ENCODE measurements at regions not wholly inside any gene's neighbourhood (a gene's known extent, or its start where the extent isn't known, plus 50 kb on each side); places are given as distances from the start of the nearest gene placed in this dataset.
"Not testable (repeated sequence)": the region's sequence is repeated elsewhere in the genome, so short reads cannot be mapped to it uniquely, and the experiment has no call there.

DNA sequence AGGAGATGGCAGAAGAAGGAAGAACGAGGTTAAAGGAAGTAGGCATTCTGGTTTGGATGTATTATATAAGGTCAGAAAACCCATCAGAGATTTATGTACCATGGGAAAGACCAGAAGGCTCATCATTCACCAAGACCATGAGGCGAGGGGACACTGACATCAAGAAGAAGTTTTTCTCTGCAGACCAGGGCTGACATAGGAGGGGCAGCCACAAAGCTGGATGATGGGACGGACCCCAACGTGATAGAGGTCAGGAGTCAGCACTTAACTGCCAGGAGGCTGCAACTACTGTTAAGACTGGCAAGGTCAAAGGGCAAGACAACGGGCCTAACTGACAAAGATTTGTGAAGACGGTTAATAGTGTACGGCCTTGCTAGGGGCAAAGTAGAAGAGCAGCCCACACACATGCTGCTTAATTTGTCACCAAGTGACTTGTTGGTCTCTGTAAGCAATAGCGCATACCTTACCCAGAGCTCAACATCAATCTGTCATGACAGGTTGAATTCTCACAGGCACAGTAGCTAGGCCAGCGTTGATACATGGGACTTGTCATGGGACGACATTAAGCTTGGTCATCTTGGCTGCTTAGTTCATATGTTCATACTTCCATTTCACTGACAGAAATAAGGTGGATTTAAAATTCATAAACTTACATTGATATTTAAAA, 579.7 kb upstream of the CDH10 start:
- DNase-seq = no peak

DNA sequence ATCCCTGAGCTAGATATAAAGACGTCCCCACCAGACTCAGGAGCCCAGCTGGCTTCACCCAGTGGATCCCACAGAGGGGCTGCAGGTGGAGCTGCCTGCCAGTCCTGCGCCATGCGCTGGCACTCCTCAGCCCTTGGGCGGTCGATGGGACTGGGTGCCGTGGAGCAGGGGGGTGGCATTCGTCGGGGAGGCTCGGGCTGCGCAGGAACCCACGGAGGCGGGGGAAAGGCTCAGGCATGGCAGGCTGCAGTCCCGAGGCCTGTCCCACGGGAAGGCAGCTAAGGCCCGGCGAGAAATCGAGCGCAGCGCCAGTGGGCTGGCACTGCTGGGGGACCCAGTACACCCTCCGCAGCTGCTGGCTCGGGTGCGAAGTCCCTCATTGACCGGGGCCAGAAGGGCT, 555.1 kb upstream of the CDH10 start:
- not testable (repeated sequence) for DNase-seq

DNA sequence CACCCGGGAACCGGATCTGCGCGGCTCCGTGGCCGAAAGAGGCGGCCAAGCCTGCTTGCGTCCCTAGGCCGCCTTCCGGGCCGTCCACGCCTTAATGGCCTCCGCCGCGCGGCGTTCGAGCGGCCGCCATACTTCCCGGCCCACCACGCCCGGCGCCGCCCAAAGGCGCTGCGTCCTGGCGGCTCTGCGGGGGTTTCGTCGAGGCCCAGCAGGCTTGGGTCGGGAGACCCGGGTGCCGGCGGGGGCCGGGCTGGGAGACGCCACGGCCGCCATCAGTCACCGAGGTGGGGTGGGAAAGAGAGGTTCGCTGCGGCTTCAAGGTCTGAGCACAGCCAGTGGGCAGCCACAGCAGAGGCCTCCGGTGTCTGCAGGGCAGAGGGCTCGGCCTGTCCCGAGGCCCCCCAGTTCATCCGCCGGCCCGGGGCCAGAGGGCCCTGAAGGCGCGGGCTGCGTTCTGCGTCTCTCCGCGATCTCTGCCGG, 545.8 kb upstream of the CDH10 start:
- DNase-seq = no peak

DNA sequence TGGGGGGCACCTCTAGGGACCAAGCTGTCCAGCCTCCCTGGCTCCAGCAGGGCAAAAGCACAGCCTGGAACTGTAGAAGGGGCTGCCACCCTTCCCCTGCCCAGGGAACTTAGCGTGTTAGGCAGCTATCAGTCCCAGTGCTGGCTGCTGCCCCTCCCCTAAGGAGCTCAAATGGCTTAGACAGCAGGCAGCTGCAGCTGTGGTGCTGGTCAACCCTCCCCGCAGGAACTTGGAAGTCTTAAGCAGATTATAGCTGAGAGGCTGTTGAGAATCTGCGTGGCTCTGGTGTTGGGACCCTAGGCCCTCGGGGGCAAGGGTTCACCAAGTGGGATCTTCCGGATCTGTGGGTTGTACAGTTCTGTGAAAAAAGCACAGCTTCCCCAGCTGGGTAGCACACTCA, 536.5 kb upstream of the CDH10 start:
- no peak for DNase-seq

DNA sequence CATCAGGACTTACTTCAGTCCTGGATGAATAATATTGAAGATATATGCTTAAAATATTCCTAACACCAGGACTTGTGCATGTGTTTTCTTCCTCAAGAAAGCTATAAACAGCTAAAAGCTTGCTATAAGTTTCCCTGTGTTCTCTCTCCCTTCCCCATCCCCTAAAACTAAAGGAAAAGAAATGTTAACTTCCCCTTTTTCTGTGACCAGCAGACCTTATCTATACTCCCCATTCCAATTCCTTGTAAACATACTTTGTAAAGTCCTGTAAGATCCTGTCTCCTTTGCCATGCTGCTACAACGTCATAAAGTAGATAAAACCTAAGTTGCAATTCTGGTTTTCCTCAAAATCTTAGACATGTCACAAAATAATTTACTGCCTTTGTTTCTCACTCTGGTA, 517.8 kb upstream of the CDH10 start:
- not testable (repeated sequence) for DNase-seq

DNA sequence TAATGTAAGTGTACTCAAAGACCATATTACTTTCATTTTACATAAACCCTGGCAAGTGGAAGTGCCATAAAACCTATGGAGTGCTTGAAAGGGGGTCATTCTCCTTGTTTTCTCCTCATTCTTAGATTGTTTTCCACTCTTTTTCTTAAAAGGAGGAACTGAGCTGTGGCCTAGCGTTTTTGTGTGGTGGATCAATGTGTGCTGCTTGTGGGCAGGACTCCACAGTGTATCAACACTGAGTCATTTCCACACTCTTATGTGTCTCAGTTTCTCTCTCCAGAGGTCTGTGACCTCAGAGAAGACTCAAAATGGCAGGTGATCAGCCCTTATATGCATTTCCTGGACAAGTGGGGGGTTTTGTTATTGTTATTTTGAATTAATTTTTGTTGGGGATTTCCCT, 516.1 kb upstream of the CDH10 start:
- no peak for DNase-seq

DNA sequence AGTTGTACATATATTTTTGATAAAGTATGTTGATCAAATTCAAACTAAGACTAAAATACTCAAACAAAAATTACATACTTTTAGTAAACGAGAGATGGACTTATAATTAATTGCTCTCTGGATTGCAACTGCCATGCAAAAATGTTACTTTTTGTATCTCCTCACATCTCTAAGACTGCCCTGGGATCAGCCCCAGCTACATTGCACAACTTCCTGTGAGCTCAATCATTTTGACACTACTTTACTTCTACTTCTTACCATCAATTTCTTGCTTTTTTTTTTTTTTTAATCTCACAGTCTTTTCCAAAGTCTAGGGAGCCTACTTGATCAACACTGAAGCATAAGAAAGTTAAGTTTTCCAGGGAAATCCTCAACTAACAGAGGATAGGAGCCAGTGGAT, 506.0 kb upstream of the CDH10 start:
- DNase-seq = no peak

DNA sequence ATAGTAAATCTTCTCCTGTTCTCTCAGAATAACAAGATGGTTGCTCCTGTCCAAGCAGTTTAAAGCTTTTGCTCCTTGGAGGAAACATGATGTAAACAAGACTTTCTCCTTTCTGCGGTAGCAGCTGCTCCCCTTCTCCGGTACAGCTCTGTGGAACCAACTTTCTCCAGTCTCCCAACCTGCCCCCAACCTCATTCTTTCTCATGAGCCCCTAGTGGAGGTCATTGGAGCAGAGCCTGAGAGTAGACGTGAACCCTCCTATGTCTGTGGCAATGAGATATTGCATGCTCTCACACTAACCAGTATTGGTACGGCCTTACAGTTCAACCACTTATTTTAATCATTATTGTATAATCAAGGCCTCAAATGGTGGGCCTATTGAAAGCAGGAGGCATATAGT, 483.8 kb upstream of the CDH10 start:
- DNase-seq = no peak

DNA sequence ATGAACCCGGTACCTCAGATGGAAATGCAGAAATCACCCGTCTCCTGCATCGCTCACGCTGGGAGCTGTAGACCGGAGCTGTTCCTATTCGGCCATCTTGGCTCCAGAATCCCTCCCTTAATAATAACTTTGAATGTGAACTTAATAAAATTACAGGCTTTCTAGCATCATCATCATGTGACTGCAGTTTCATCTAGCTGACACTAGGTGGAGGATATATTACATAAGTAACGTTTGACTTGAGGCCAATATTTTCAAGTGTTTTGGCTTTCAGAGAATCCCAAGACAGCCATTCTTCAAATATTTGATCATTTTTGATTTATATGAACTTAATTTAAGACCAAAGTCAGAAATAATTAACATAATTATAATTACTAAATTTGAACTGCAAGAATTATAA, 474.9 kb upstream of the CDH10 start:
- no peak for DNase-seq

DNA sequence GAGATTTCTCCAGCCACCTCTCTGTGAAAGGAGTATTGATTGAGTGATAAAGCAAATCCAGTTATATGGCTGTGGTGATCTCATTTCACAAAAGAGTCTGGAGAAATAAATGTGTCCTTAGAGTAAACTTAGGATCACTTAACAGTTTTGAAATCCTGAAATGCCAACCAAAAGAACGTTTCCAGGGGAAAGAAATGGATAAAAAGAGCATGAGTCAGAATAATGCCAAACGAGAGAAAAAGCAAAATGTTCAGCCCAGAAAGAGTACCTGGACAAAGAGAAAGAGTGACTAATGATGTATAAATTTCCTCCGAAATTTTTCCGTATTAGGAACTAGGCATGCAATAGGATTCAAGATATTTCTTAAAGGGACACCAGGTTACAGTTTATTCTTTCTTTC, 463.1 kb upstream of the CDH10 start:
- no peak for DNase-seq

DNA sequence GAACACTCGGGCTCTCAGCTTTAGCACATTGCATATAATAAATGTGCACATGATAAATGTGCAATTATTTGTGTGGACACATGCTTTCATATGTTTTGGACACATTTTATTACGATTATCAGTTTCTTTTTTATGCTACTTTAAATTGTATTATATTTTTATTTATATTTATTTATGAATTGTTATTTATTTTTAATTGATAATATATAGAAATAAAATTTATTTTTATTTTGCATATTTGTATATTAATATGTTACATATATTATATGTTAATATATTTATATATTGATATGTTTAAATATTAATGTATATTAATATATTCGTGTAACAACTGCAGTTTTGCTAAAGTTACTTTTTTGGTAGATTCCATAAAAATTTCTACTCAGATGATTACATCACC, 454.8 kb upstream of the CDH10 start:
- DNase-seq = no peak

DNA sequence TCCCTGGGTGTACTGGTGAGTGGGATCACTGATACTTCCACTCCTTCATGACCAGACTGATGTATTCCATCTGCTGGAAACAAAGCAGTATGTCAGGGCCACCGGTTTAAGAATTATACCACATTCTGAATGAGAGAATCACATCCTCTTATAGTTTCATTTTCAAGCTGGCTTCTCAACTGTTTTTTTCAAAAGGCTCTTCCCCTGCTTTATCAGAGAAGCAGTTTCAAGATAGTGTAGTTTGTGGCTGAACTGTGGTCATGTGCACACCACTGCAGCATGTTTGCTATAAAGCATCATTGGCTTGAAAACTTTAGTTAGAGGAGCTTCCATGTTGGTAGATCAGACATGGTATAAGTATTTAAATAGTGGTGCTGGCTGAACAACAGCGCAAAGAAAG, 450.5 kb upstream of the CDH10 start:
- no peak for DNase-seq

DNA sequence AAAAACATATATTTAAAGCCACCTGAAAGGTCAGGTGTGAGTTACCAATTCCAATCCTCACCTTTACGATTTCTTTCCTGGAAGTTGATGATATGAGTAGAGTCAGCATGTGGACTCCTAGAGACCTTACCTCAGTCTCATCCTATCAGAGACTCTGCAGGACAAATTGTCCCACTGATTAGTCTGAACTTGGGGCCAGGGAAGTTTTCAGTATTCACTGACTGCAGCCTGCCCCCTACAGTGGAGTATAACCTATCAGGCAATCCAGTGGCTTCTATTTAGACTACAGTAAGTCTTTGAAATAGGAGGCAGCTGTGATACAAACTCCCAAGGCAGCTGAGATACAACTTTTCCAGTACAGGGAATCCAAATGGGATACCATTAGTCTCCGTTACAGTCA, 449.4 kb upstream of the CDH10 start:
- DNase-seq = no peak

DNA sequence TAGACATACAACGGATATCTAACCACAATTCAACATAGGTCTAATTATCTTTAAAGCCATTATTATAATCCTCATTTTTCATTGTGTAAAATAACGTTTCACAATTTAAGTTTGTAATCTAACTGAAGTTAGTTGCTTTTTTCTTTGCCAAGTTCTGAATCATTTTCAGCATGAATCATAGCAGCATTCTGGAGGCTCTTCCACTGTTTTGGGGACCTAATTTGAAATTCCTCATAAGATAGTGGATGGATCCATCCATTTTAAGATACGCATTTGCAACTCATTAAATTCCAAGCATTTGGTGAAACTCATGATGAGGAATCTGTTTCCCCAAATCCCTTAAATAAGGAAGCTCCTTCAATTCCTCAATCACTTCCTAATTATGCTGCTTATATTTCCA, 447.1 kb upstream of the CDH10 start:
- DNase-seq = no peak

DNA sequence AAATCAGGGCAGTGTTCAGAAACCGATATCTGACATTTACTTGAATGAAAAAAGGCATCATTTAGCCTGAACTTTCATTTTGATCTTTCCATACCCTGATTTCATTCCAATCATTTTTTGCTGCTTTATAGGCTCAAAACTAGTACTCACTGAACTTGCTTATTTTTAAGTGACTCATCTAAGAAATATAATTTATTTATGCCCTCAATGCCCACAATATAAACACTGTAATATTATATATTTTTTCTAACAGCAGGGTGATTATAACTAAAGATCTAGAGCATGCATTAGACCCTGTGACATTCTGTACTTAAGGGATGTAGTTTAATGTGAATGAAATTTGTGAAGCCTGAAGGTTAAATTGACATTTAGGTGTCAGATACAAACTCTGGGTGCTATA, 446.1 kb upstream of the CDH10 start:
- no peak for DNase-seq

DNA sequence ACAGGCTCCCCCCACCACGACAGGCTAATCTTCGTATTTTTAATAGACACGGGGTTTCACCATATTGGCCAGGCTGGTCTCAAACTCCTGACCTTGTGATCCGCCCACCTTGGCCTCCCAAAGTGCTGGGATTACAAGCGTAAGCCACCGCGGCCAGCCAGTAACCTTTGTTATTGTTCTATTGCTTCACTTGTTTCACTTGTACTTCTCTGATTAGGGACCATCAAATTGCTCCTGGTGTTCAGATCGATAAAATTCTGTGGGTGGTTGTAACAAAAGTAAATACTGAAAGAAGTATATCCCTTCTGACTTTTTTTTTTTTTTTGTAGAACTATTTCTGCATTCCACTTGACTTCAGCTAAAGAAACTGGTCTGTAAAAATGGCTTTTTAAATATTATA, 445.5 kb upstream of the CDH10 start:
- DNase-seq = no peak

DNA sequence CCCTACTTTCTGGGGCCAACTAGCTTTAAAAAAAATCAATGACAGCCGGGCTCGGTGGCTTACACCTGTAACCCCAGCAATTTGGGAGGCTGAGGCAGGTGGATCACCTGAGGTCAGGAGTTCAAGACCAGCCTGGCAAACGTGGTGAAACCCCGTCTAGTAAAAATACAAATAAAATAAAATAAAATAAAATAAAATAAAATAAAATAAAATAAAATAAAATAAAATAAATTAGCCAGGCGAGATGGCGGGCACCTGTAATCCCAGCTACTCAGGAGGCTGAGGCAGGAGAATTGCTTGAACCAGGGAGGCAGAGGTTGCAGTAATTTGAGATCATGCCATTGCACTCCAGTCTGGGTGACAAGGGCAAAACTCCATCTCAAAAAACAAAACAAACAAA, 443.9 kb upstream of the CDH10 start:
- not testable (repeated sequence) for DNase-seq

DNA sequence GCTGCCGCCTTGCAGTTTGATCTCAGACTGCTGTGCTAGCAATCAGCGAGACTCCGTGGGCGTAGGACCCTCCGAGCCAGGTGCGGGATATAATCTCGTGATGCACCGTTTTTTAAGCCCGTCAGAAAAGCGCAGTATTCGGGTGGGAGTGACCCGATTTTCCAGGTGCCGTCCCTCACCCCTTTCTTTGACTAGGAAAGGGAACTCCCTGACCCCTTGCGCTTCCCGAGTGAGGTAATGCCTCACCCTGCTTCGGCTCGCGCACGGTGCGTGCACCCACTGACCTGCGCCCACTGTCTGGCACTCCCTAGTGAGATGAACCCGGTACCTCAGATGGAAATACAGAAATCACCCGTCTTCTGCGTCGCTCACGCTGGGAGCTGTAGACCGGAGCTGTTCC, 438.5 kb upstream of the CDH10 start:
- not testable (repeated sequence) for DNase-seq

DNA sequence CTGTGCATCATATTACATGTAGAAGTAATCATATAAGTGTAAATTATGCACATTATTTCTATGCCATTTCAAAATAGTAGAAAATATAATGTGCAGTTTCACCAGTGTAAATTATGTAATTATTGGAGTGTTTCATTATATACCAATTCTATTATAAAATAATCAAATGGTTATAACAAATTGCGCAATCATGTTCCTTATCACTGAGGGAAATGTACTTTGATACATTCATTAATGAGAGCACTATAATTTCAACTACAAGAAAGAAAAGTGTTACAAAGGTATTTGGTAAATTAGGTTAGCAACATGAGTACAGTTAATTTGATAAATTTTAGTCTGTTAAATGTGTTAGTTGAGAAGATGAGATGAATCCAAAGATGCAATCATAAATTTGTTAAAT, 421.5 kb upstream of the CDH10 start:
- no peak for DNase-seq

DNA sequence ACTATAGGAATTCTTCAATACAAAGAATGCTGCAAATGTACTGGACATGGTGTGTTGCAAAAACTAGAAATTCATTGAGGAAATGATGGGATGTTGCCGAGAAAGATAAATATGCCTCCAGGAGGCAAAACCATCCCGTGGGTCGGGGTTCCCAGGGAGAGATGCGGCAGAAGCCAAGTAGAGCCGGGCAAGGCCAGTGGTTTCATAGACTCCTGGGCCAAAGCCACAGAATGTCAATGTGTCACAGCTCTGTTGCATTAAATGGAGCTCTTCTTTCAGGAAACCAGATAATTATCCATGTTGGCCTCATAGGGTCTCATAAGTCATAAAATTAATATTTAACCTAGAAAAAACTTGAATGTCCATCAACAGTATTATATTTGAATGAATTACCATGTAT, 419.5 kb upstream of the CDH10 start:
- no peak for DNase-seq

DNA sequence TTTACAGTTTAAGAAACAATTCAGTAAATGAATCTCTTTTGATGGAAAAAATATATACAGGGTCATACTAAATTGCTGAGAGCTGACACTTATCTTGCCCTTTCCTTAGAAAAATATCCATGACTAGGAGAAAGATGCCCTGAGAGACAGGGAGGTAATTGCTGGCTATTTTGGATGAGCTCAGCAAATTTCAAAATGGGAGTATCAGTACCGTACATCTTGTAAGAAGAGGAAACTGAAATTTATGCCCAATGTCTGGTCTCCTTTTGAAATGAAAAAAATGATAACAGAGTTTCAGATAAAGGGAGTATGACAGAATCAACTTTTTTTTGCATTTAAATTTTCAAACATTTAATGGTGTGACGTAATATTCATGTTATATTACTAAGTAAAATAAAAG, 415.8 kb upstream of the CDH10 start:
- no peak for DNase-seq

DNA sequence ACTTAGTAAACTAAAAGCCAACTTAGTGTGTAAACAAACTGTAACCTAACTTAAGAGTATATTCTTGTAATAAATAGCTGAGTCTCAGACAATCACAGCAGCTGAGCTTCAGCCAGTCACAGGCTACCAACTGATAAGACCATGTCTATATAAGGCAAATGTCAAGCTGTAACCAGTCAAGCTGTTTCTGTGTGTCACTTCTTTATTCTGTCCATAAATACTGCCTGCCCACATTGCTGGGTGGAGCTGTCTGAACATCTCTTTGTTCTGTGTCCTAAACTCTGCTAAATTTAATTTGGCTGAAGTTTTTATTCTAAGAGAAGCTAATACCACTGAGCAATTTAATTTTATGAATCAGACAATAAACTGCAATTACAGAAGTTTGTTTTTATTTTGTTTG, 412.1 kb upstream of the CDH10 start:
- no peak for DNase-seq

DNA sequence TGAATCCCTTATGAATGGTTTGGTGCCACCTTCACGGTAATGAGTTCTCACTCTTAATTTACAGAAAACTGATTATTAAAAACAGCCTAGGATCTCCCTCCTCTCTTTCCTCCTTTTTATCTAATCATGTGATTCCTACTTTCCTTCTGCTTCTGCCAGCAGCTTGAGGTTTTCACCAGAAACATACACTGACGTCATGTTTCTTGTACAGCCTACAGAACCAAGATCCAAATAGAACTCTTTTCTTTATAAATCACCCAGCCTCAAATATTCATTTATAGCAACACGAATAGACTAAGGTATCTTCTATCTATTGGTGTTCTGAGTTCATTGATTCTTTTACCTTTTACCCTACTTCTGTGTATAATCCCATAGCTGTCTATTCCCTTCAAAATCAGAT, 388.9 kb upstream of the CDH10 start:
- DNase-seq = no peak

DNA sequence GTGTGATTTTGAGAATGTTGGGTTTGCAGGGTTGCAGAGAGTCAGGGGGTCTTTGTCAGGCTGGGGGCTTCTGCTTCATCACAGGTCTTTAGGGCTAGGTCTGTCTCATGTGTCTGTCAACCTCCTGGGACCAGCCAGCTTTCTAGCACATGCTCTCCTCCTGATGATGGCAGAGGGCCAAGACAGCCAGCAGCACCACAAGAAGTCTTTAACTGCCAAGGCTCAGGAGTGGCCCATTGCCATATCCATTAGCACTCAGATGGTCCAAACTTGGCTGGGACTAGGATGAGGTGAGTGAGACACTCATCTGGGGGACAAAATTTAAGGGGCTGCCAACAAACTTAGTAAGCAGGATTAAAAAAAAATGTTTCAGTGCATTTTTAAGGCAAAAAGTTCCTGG, 384.2 kb upstream of the CDH10 start:
- peak in 6 of 56 donors; percentile 1 to 22 (median 2) for DNase-seq

All from nucleus accumbens (tissue), 56 donors.